GM12873 (cell line): ENCODE measurements at regions not wholly inside any gene's neighbourhood (a gene's known extent, or its start where the extent isn't known, plus 50 kb on each side); places are given as distances from the start of the nearest gene placed in this dataset.

Source experiments
- TF ChIP-seq, protein P1 (sequence below): IDR thresholded peaks from 2 replicates; pipeline ENCODE4 v1.5.1; 2012; ENCODE audit warnings: low read depth, mild to moderate bottlenecking, moderate library complexity, low read length, control low read depth; ENCODE audit not compliant: insufficient read depth; ENCODE audit errors: missing control alignments

DNA sequence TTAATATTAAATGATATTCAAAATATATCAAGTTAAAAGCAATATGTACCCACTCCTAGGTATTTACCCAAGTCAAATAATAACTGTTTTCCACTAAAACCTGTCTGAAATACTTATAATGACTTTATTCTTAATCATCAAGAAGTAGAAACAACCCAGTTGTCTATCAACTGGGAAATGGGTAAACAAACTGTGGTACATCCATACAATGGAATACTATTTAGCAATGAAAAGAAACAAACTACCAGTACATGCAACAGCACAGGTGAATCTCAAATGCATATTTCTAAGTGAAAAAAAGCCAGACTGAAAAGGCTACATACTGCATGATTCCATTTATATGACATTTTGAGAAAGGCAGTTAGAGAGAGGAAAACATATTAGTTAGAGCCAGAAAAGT, 559.9 kb downstream of the MBD2 start:
- TF ChIP-seq, protein P1, sequence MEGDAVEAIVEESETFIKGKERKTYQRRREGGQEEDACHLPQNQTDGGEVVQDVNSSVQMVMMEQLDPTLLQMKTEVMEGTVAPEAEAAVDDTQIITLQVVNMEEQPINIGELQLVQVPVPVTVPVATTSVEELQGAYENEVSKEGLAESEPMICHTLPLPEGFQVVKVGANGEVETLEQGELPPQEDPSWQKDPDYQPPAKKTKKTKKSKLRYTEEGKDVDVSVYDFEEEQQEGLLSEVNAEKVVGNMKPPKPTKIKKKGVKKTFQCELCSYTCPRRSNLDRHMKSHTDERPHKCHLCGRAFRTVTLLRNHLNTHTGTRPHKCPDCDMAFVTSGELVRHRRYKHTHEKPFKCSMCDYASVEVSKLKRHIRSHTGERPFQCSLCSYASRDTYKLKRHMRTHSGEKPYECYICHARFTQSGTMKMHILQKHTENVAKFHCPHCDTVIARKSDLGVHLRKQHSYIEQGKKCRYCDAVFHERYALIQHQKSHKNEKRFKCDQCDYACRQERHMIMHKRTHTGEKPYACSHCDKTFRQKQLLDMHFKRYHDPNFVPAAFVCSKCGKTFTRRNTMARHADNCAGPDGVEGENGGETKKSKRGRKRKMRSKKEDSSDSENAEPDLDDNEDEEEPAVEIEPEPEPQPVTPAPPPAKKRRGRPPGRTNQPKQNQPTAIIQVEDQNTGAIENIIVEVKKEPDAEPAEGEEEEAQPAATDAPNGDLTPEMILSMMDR: no peak

DNA sequence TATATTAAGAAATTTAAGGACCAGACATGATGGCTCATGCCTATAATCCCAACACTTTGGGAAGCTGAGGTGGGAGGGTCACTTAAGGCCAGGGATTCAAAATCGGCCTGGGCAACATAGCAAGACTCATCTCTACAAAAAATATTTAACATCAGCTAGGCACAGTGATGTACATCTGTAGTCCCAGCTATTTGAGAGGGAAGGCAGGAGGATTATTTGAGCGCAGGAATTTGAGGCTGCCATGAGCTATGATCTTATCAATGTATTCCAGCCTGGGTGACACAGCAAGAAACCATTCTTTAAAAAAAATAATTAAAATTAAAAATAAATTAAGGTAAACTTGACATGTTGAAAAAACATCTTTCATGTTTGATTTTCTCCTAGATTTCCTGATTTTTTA, 564.2 kb downstream of the MBD2 start:
- TF ChIP-seq, protein P1: no peak

DNA sequence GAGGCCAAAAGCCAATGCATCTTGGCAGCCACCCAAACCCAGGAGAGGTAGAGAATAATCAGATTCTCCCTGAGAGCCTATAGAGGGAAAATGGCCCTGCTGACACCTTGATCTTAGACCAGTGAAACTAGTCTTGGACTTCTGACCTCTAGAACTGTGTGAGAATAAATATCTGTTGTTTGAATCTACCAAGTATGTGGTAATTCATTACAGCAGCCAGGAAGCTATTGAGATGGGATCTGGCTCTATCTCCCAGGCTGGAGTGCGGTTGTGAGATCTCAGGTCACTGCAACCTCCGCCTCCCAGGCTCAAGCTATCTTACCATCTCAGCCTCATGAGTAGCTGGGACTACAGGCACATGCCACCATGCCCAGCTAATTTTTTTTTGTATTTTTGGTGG, 567.2 kb downstream of the MBD2 start:
- TF ChIP-seq, protein P1: no peak

DNA sequence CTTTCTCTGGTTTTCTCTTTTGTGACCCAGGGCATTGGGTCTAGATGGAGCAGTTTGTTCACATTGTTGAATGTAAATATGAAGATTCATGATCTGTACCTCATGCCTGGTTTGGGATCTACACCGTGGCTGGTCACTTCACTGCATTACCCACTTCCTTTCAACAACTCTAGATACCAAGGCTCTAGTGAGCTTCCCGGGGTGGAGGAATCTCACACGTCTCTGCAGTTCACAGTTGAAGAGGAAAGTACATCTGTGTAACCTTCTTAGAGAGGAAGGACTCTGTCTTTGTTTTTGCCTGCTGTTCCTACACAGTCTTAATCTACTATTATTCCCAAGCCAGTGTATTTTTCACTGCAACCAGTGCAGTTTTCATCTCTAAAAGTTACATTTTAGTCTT, 574.8 kb downstream of the MBD2 start:
- TF ChIP-seq, protein P1: no peak

DNA sequence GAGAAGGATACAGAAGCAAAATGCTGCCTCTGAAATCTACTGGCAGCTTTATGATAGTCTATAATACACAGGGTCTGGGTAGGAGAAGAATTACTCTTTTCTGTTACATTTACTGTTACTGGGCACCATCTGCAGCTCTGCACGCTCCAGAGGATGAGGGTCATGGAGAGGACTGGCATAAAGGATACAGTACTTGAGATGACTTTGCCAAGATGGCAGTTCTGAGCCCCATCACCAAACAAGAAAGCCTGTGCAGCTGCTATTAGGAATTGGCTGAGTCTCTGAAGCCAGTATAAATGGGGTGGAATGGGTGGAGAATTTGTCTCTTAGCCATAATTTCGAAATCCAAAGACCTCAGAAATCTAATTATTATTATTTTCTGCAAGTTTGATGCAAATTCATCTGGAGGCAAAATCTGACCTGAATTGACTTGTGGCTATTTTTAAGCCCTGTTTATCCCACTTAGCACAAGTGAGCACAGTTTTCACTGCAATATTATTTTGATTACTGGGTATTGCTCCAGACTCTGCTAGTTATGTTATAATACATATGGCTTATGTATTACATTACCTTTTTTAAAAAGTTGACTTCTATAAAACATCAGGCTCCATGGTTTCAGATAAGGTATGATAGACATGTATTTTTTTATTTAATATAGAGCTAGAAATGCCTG, 579.5 kb downstream of the MBD2 start:
- TF ChIP-seq, protein P1: no peak

DNA sequence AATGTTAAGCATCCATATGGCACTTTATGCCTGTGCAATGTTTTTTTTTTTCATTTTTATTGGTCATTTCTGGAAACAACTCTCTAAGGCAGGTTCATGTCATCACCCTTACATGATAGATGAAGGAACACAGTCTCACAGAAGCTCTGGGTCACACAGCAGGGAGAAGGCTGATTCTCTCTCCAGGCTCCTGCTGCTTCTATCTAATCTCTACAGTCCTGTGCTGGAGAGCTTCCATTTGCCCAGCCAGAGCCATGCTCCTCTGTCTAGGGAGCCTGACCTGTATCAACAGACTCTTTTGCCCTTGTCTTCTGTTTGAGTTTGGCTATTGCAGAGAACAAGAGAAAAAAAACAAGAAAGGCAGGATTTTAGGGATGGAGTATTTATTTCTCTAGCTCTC, 584.8 kb downstream of the MBD2 start:
- TF ChIP-seq, protein P1: no peak

DNA sequence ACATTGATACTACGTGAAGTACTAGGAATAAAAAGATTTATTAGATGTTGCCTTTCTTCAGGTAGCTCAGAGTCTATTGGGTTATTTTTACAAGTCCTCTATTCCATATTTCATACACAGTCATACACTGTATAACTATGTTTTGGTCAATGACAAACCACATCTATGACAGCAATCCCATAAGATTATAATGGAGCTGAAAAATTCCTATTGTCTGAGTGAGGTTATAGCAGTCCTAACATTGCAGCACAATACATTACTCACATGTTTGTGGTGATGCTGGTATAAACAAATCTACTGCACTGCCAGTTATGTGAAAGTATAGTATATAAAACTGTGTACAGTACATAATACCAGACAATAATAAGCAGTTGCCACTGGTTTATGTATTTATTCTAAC, 595.1 kb downstream of the MBD2 start:
- TF ChIP-seq, protein P1: no peak
